HG03520 (cell line): ENCODE measurements at regions not wholly inside any gene's neighbourhood (a gene's known extent, or its start where the extent isn't known, plus 50 kb on each side); places are given as distances from the start of the nearest gene placed in this dataset.
A peak's percentile ranks its signal among the peaks of the same experiment; 100 is the strongest.

Experiments used
- ATAC-seq: cut with Tn5 transposase; IDR thresholded peaks from one replicate; pipeline ENCODE4 v1.9.1; 2021; ENCODE audit warnings: mild to moderate bottlenecking, moderate library complexity; ENCODE audit not compliant: unreplicated experiment

- no peak for ATAC-seq
Measured at GRCh38 chr9:89721176-89721700, 116.4 kb downstream of the GADD45G start.

- no peak for ATAC-seq
Measured at GRCh38 chr9:89721971-89722530, 117.2 kb downstream of the GADD45G start.

- no peak for ATAC-seq
Measured at GRCh38 chr9:89722712-89723111, 117.9 kb downstream of the GADD45G start.

GRCh38 chr9:89723469-89724100 is 118.8 kb downstream of the GADD45G start:
- ATAC-seq: no peak

GRCh38 chr9:89724659-89725058 is 119.8 kb downstream of the GADD45G start:
- no peak for ATAC-seq

- no peak for ATAC-seq
Measured at GRCh38 chr9:89725271-89725670, 120.5 kb downstream of the GADD45G start.

- ATAC-seq: no peak
Measured at GRCh38 chr9:89729954-89730530, 125.2 kb downstream of the GADD45G start.

- no peak for ATAC-seq
Measured at GRCh38 chr9:89730715-89731114, 125.9 kb downstream of the GADD45G start.

- ATAC-seq: no peak
Measured at GRCh38 chr9:89731262-89732182, 126.7 kb downstream of the GADD45G start.

GRCh38 chr9:89732295-89732938 is 127.6 kb downstream of the GADD45G start:
- ATAC-seq: no peak

- ATAC-seq: no peak
Measured at GRCh38 chr9:89732939-89733324, 128.1 kb downstream of the GADD45G start.

- no peak for ATAC-seq
Measured at GRCh38 chr9:89734600-89735041, 129.8 kb downstream of the GADD45G start.

- no peak for ATAC-seq
Measured at GRCh38 chr9:89738137-89738932, 133.5 kb downstream of the GADD45G start.

GRCh38 chr9:89739511-89739910 is 134.7 kb downstream of the GADD45G start:
- ATAC-seq: no peak

GRCh38 chr9:89739916-89740315 is 135.1 kb downstream of the GADD45G start:
- no peak for ATAC-seq

GRCh38 chr9:89740722-89741121 is 135.9 kb downstream of the GADD45G start:
- ATAC-seq: no peak

- ATAC-seq: no peak
Measured at GRCh38 chr9:89742660-89743059, 137.8 kb downstream of the GADD45G start.

- peak; percentile 51 for ATAC-seq
Measured at GRCh38 chr9:89743216-89743572, 138.4 kb downstream of the GADD45G start.

- ATAC-seq: peak; percentile 43
Measured at GRCh38 chr9:89743573-89744254, 138.9 kb downstream of the GADD45G start.
